ENCODE measurements at regions not wholly inside any gene's neighbourhood (a gene's known extent, or its start where the extent isn't known, plus 50 kb on each side); places are given as distances from the start of the nearest gene placed in this dataset.

GRCh38 chr5:155867522-155868088 is 459.4 kb upstream of the SGCD start:
- no peak for TF ChIP-seq CTCF (IDR thresholded peaks at IDR 0.05; ENCODE audit: borderline replicate concordance, extremely low read depth, low read length, poor library complexity, severe bottlenecking)
- TF ChIP-seq EZH2 (IDR thresholded peaks at IDR 0.05; ENCODE audit: borderline replicate concordance, low read depth, low read length, severe bottlenecking), result no peak

All from DND-41 (cell line).